CD4-positive, alpha-beta T cell treated with Interleukin-17A for 1 hour (primary cell): ENCODE measurements at regions not wholly inside any gene's neighbourhood (a gene's known extent, or its start where the extent isn't known, plus 50 kb on each side); places are given as distances from the start of the nearest gene placed in this dataset.

Experiments used
- DNase-seq: peaks from one replicate; pipeline ENCODE4 v3.0.0-alpha.2; 2020

DNA sequence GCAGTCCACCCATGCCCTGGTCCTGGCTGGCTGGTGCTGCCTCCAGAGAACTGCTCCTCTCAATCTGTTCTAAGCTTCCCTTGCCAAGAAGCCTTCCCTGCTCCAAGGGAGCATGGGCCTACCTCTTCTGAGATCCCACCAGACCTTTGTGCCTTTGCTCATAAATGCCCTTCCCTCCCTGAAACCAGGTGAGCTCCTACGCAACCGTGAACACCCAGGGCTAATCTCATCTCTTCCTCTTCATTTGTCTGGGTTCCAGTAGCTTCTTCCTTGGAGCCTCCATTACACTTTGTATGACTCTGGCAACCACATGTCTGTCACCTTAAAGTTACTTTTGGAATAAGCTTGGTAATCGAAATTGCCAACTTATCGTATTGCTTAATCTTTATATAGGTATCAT lies 270.6 kb downstream of the PBX3 start:
- DNase-seq = no peak

DNA sequence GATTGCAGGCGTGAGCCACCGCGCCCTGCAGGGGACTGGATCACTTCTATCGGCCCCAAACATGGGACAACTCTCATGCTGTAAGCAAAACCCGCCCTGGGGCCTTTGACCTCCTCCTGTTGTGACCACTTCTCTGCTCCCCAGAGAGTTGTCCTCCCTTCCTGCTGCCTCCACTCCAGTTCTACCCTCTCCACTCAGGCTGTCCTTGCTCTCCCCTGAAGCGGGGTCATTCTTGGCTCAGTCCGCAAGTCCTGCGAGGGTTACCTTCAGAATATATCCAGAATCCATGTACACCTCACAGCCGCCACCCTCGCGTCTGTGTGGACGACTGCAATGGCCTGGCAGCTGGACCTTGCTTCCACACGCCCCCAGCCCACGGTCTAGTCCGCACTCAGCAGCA lies 273.7 kb downstream of the PBX3 start:
- DNase-seq = no peak

DNA sequence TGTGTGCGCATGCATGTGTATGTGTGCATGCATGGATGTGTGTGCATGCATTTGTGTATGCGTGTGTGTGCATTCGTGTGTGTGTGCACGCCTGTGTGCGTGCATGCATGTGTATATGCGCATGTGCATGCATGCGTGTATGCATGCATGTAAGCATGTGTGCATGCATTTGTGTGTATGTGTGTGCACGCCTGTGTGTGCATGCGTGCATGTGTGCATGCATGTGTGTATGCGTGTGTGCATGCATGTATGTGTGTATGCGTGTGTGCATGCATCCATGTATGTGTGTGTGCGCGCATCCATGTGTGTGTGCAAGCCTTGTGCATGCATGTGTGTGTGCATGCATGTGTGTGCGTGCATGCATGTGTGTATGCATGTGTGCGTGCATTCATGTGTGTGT lies 276.8 kb downstream of the PBX3 start:
- no peak for DNase-seq

DNA sequence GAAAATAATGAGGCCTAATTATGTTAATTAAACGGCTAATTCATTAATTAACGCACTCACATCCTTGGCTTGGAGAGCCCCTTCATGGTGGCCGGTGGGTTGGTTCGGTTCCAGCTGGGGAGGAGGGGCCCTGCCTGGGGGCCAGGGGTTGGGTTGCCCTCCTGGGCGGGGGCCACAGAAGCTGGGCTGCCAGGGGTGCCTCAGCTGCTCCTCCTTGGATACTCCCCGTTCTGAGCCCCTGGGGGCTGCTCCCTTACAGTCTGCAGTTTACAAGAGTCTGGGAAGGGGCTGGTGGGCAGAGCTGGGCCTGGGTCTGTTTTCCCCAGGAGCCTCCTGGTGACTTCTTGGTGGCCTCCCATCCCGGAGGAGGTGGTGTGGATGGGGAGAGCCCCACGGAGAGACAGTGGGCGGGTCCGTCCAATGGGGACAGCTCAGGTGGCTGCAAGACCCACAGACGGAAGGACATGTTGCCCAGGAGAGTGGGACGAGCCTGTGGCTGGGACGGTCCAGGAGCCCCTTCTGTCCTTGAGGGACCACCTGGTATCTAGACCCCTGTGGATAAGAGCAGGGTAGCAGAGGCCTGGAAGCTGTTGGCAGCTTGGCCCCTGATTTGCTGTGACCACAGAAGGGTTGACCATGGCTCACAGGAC lies 277.5 kb downstream of the PBX3 start:
- no peak for DNase-seq

DNA sequence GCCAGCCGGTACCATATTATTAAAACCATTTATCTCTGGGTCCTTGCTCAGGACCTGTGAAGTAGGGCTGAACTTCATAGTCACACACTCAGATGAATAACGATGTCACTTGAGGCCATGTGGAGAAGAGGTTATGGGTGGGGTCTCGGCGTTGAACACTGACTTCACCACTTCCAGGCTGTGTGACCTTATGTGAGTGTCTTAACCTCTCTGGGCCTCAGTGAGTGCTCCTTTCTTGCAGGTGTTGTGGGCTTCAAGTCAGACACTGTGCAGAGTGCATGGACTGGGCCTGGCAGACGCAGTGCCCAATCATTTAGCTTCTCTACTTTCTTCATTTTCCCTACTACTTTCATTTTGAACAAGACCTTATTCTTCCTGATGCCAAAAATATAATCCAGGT lies 278.8 kb downstream of the PBX3 start:
- no peak for DNase-seq

DNA sequence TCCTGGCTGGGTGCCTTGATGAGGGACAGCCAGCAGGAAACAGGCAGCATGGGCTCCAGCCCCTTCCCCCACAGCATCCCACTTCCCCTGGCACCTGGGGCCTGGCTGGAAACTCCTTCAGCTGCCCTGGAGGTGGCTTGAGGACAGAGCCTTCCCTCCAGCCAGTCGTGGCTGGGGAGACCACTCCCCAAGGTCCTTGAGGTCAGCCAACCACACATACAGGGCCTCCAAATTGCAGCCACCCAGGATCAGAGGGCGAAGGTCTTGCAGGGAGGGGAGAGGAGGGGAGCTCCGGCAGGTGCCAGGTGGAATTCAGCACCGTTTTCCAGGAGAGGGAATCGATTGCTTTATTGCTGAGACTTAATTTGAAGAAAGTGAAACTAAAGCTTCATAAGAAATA lies 280.4 kb downstream of the PBX3 start:
- DNase-seq = no peak

DNA sequence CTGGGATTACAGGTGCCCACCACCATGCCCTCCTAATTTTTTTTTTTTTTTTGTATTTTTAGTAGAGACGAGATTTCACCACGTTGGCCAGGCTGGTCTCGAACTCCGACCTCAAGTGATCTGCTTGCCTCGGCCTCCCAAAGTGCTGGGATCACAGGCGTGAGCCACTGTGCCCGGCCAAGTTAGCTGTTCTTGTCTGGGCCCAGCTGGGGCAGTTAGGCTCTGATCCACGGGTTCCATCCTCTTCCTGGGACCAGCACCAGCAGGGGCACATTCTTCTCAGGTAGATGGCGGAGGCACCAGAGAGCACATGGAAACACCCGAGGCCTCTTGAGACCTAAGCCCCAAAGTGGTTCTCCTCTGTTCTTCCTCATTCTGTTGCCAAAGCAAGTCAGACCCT lies 281.6 kb downstream of the PBX3 start:
- DNase-seq = no peak

DNA sequence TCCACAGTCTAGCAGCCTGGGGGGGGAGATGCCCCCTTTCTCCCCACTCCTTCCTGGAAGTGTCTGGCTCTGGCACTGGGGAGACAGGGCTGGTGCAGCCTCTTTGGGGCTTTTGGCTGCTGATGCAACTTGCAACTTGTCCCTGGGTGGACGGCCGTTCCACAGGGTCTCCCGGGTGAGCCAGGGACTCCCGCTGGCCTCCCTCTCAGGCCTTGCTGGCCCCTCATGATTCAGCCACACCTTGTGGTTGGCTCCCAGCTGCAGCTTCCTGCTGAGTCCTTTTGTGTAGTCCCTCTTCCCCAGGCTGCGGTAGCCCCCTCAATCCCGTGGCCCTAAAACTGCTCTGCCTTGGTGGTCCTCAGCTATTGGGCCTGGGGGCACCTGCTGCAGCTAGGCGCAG lies 283.5 kb downstream of the PBX3 start:
- no peak for DNase-seq

DNA sequence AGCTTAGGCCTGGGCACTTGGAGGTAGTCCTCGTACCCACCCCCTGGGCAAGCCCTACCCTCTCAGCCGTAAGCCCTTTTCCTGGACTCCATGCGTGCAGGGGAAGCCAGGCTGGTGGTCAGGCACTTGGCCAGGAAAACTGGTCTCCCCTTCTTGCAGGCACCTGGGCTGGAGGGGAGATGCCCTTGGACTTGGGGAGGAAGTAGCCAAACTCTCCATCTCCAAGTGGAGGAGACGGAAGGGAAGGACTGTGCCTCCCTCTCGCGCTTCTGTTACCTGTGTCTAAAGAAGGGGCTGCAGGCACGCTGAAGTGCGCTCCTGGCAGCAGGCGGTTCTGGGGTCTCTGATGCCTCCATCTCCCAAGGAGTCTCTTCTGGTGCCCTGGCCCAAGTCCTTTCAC lies 283.9 kb downstream of the PBX3 start:
- DNase-seq = no peak

DNA sequence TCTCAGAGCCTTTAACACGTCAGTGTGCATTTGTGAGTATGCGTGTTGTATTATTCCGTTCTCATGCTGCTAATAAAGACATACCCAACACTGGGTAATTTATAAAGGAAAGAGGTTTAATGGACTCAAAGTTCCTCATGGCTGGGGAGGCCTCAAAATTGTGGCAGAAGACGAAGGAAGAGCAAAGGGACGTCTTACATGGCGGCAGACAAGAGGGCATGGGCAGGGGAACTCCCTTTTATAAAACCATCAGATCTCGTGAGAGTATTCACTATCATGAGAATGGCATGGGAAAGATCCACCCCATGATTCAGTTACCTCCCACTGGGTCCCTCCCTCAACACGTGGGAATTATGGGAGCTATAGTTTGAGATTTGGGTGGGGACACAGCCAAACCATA lies 285.0 kb downstream of the PBX3 start:
- no peak for DNase-seq

DNA sequence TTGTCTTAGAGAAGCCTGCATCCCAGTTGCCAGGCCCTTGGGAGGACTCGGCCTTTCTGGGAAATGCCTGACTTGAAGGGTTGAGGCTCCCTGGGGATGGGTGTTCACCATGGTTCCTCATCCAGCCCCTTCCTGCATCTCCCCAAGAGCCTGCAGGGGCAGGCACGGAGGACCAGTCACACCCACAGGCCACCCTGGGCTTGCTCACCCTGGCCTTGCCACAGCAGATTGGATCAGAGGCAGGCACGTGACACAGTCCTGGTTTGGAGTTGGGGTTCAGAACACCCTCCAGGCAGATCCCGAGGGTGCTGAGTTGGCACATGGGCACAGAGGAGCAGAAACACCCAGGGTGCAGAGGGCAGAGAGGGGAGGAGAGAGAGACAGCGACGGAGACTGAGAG lies 286.1 kb downstream of the PBX3 start:
- DNase-seq = no peak

DNA sequence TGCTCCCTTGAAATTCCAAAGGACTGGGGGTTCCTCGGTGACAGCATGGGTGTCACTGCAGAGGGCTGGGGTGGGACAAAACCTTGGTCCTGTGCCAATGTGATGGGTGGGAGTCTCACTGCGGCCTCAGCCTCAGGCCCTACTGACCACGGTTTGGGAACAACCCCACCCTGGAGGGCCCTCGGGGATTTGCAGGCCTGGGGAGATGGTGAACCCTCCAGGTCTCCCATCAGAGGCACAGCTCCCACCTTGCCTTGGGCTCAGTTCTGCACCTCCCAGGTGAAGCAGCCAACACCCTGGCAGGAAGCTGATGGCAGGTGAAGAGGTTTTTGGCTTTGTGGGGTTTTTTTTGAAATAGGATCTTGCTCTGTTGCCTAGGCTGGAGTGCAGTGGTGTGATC lies 286.8 kb downstream of the PBX3 start:
- no peak for DNase-seq

DNA sequence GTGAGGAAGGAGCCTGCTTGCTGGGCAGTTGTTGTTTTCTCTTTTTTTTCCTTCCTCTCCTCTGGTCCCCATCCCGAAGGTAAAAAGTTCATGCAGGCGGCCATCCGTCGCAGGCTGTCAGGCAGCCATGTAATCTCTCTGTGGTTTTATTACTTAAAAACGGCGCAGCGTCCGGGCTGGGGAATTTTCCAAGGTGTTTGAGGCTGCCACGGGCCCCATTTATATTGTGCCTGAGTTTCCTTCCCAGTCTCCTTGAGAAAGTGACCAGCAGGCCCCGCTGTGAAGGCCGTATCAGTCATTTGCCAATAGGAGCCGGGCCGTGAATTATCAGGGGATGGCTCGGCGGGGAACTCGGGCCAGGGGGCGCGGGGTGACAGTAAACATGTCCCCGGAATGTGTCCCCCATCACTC lies 289.7 kb downstream of the PBX3 start:
- DNase-seq = no peak

DNA sequence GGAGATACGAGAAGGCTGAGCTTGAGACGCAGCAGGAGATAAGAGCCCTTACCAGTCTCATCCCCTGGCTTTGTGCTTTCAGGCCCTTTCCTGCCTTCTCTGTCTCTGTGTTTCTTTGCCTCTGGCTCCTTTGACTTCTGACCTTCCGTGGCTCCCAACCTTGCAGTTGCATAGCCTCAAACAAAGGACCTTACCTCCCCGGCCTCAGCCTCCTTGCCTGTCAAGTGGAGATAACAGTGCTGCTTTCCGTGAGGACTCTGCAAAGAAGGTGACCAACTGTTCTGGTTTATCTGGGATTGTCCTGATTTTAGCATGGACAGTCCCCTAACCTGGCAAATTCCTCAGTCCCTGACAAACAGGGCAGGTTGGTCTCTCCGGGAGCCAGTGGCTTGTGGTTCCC lies 287.8 kb upstream of the MVB12B start:
- DNase-seq = no peak

DNA sequence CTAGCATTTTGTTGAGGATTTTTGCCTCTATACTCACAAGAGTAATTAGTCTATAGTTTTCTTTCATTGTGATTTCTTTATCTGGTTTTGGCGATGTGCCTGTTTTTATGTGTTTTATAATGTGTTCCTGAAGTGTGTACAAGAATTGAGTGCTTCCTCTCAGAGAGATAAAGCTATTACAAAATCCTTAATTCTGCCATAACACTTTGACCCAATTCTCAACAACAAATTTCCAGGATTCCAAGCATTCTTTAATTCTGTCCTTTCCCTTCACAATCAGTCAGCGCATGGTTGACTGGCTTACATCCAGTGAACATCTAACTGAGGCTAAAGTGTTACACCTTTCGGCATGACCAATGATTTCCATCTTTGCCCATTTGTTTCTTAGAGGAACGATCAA lies 282.9 kb upstream of the MVB12B start:
- DNase-seq = no peak

DNA sequence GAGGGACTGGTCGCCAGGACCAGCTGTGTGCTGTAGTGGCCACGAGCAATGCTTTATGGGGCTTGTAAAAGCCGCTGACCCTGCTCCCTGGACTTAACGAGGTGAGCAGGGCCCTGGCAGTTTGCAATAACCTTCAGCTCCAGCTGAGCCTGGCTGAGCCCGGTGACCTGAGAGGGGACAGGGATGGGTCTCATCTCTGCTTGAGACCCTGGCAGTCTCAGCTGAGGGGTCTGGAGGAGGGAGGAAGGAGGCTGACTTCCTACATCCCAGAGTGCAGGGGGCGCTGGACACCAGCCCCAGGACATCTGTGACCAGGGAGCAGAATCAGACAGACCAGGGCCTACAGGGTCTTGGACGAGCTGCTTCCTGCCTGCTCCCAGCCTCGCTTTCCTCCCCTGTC lies 277.5 kb upstream of the MVB12B start:
- no peak for DNase-seq

DNA sequence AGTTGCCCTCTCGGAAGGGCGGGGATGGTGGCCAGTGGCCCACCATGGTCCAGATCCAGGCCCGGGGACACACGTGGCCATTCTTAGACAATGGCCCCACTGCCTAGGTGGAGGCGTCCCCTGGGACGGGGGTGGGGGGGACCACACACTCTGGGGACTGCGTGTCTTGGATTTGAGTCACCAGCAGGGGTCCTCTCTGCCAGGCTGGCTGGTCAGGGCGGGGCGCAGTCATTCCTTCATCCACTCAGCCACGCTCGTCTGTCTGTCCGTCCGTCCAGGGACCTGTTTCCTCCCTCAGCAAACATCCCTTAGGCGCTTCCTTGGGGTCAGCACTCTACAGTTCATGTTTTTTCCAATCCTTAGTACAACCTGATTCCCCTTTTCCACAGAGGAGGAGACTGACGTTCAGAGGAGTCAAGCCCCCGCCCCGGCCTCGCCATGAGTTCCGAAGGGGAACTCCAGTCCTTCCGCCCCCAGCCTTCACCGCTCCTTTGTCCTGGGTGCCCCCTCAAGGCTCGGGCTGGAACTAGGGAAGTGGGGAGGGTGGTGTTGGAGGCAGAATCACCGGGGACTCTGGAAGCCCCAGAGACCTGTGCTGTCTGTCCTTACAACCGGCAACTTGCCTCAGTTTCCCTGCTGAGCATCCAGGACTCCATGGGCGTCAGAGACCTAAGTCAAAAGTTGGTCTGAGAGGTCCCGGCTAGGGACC lies 276.6 kb upstream of the MVB12B start:
- no peak for DNase-seq

DNA sequence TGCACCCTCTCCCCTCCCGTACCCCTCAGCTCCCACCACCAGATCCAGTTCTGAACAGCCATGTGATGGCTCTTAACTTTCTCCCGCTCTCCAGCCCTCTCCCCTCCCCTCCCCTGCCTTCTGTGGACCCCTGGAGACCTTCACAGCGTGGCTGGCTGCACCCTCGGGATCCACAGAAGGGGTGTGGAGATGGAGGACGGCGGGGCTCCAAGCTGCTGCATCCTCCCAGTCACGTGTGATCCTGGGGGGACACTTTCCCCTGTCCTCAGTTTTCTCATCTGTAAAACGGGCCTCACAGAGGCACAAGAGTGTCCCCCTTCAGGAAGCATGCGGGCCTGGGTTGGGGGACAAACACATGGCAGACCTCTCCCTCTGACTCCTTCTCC lies 276.0 kb upstream of the MVB12B start:
- no peak for DNase-seq

DNA sequence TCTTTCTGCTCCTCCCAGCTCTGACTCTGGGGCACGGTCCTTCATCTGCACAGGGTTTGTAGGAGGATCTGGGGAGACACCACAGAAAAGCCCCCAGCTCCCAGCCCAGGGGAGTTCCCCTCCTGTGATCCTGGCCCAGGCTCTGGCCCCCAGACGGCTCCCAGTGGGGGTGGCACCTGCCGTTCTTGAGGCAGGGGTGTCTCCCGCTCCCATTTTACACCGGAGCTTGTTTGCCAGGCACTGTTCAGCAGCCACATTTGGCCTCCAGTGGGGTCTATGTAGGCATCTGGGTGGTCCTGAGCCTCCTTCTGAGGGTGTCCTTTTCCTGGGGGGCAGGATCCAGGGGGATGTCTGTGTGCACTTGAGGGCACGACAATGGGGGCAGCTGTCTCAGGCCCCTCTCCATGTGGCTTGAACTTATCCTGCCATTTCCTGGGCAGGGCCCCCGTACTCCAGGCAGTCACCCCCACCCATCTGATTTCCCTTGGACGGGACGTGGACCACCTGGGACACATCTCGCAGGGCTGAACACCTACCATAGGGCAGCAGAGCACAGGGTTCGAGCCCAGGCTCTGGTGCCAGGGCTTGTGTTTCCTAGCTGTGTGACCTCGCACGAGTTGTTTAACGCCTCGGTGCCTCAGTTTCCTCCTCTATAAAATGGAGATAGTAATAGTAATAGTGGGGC lies 275.0 kb upstream of the MVB12B start:
- no peak for DNase-seq

DNA sequence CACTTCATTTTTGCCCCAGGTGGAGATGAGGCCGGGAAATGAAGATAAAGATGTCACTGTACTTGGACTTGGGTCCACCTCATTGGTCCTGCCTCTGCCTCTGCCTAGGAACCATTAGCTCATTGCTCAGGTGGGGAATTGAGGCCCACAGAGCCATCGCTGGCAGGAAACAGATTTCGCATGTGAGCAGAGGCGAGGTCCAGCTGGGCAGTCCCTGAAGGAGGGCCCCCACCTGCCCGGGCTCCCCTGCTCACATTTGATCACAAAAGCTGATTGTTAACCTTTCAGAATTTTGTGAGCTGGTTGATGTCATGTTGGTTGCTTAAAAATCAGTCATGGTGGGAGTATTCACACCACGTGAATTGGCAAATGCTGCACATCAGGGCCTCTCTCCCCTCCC lies 273.8 kb upstream of the MVB12B start:
- DNase-seq = no peak

DNA sequence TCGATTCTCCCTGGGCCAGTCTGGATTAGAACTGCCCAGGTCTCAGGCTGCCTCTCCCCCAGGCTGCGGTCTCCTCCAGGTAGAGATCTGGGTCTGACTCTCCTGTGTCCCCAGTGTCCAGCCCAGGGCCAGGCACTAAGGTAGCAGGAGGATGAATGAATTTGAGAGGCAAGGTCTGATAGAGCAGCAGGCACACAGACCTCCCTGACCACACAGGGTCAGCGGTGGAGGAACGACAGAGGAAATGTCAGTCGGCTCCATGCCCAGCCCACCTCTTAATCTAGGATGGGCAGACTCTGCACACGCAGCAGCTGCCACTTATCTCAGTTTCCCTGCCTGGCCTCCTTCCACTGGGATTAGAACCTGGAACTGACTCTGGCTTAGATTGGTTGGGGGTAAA lies 272.7 kb upstream of the MVB12B start:
- no peak for DNase-seq

DNA sequence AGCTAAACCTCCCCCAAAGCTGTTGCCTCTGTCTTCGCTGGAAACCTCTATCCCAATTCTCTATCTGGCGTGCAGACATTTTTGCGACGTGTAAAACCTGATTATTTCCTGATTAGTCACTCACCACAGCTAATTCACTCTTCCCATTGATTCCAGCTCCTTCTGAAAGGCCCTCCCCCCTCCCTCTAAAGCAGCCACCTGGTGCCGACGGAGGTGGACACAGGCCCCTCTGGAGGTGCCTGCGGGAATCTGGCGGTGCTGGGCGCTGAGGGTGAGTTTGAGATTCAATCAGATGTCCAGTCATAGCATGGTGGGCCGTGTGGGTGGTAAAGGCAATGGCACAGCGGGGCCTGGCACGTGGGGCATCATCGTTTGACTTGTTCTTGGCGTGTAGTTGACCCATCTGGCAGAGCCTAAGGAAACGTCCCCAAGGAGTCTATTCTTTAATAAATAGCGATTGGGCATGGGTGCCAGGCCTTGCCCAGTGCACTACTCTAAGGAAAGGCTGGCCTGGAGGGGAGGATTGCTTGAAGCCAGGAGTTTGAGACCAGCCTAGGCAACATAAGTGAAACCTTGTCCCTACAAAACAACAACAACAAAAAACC lies 271.1 kb upstream of the MVB12B start:
- DNase-seq = no peak

DNA sequence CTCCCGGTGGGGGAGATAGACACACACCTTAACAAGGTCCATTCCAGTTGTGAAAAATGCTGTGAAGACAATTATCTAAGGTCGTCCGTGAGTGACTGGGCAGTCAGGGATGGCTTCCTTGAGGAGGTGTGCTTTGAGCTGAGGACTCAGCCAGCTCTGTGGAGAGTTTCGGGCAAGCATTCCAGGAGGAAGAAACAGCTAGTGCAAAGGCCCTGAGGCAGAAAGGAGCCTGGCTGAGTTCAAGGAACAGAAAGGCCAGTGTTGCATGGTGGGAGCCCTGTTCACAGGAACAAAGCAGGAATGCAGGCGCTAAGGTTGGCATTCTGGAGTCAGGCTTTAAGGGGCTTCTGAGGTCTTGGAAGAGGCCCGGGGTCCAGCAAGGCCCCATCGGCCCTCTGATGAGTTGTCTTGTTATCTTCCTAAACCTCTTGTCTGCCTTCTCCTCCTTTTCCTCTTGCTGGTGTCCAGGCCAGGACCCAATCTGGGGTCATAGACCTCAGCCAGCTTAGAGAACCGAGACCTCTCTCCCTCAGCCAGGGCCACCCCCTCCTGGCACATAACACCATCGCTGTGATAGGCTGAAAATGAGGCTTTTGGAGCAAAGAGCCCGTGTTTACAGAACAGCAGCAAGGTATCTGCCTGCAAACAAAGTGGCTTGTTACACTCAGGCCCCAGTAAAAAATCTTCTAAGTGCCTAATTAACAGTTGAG lies 270.2 kb upstream of the MVB12B start:
- DNase-seq = no peak
